Endothelial cell of umbilical vein (primary cell): ENCODE measurements at regions not wholly inside any gene's neighbourhood (a gene's known extent, or its start where the extent isn't known, plus 50 kb on each side); places are given as distances from the start of the nearest gene placed in this dataset.

Experiments used
- BruUV-seq: library from RNA; stranded (reverse); fragments of 400-500 nt; replicated peaks from 2 replicates; lab custom pipeline; 2021; lab: Mats Ljungman, UMichigan
- CTCF ChIA-PET: fragments of 300-600, 350-600 bp; sonication (Branson Sonifier 250); formaldehyde crosslinking; loops from one replicate; lab custom pipeline; 2021; ENCODE audit warnings: antibody characterized with exemption, inconsistent platforms; lab: Charles Lee
- POLR2A ChIA-PET: fragments of 300-600, 350-600 bp; sonication (Branson Sonifier 250); formaldehyde crosslinking; loops from one replicate; lab custom pipeline; 2021; ENCODE audit warnings: antibody characterized with exemption, inconsistent platforms; lab: Charles Lee
- DNase-seq: peaks from one replicate; pipeline ENCODE4 v3.0.0-alpha.2; 2011; ENCODE audit warnings: low read depth, low spot score
- FAIRE-seq: peaks from 2 replicates; lab custom pipeline; 2011; peaks lifted over from hg19 to GRCh38; lab: Jason Lieb, UNC
- H2AFZ ChIP-seq: 2 replicates; pipeline ENCODE4 v1.6.0; 2012; ENCODE audit warnings: low read depth, low read length, control low read depth, inconsistent platforms
- H3K27ac ChIP-seq: 2 replicates; pipeline ENCODE4 v1.5.1; 2011; ENCODE audit warnings: low read depth, mild to moderate bottlenecking, control low read depth, low read length, moderate library complexity; ENCODE audit not compliant: insufficient read depth
- H3K27me3 ChIP-seq, 2 experiments: 2 replicates each; pipeline versions ENCODE4 v1.6.0 to v1.6.1; 2011; ENCODE audit warnings: low read length in 2 of 2, mixed read lengths in 1 of 2; ENCODE audit not compliant: control insufficient read depth in 2 of 2, insufficient read depth in 2 of 2
- H3K36me3 ChIP-seq, 2 experiments: 2 replicates in 1 of 2; 3 replicates in 1 of 2; pipeline ENCODE4 v1.5.1; 2011; ENCODE audit warnings: low read length in 2 of 2, mild to moderate bottlenecking in 1 of 2, moderate library complexity in 1 of 2; ENCODE audit not compliant: control insufficient read depth in 2 of 2, insufficient read depth in 2 of 2; ENCODE audit errors: extremely low read depth in 1 of 2
- H3K4me1 ChIP-seq: 3 replicates; pipeline ENCODE4 v1.5.1; 2011; ENCODE audit warnings: mild to moderate bottlenecking, low read length; ENCODE audit not compliant: control insufficient read depth, insufficient read depth; ENCODE audit errors: extremely low read depth
- H3K4me2 ChIP-seq: 2 replicates; pipeline ENCODE4 v1.6.1; 2011; ENCODE audit warnings: low read length, control low read depth, mixed read lengths; ENCODE audit not compliant: insufficient read depth
- H3K4me3 ChIP-seq, 3 experiments: fragments of 200-600 bp in 1 of 3; sonication (generic), shearing (Covaris generic) in 1 of 3; replicated peaks in 1 of 3; 2 replicates each; pipeline ENCODE4 v1.5.1; 2011 to 2016; ENCODE audit warnings: control low read depth in 3 of 3, low read length in 3 of 3, mild to moderate bottlenecking in 2 of 3, inconsistent platforms in 1 of 3, low read depth in 1 of 3, moderate library complexity in 1 of 3; ENCODE audit not compliant: insufficient read depth in 1 of 3
- H3K79me2 ChIP-seq: 2 replicates; pipeline ENCODE4 v1.6.0; 2012; ENCODE audit warnings: low read length, inconsistent platforms; ENCODE audit not compliant: control insufficient read depth, insufficient read depth
- H3K9ac ChIP-seq: replicated peaks from 2 replicates; pipeline ENCODE3; 2011; ENCODE audit warnings: low read length, control low read depth; ENCODE audit not compliant: insufficient read depth; ENCODE audit errors: extremely low read depth
- H3K9me1 ChIP-seq: replicated peaks from 3 replicates; pipeline ENCODE4 v1.6.0; 2011; ENCODE audit warnings: mild to moderate bottlenecking, low read length; ENCODE audit not compliant: control insufficient read depth, insufficient read depth; ENCODE audit errors: extremely low read depth
- H3K9me3 ChIP-seq: replicated peaks from 2 replicates; pipeline ENCODE4 v1.5.1; 2012; ENCODE audit warnings: low read length, inconsistent platforms; ENCODE audit not compliant: control insufficient read depth, insufficient read depth
- H4K20me1 ChIP-seq: replicated peaks from 2 replicates; pipeline ENCODE3; 2011; ENCODE audit warnings: mild to moderate bottlenecking, low read length; ENCODE audit not compliant: control insufficient read depth, insufficient read depth; ENCODE audit errors: extremely low read depth
- CTCF ChIP-seq, 2 donors: IDR thresholded peaks; 1 replicate in 1 of 2; 2 replicates in 1 of 2; pipeline ENCODE4 v1.5.1; 2011; ENCODE audit warnings: low read length in 2 of 2, mild to moderate bottlenecking in 2 of 2, moderate library complexity in 2 of 2, control low read depth in 1 of 2, inconsistent platforms in 1 of 2, low read depth in 1 of 2; ENCODE audit not compliant: insufficient read depth in 1 of 2; ENCODE audit errors: extremely low read depth in 1 of 2
- EZH2 ChIP-seq: IDR thresholded peaks from 2 replicates; pipeline ENCODE4 v1.6.1; 2012; ENCODE audit warnings: borderline replicate concordance, low read depth, mild to moderate bottlenecking, moderate library complexity, low read length, inconsistent platforms; ENCODE audit not compliant: severe bottlenecking
- FOS ChIP-seq: IDR thresholded peaks from 2 replicates; pipeline ENCODE4 v1.6.1; 2011; ENCODE audit warnings: mild to moderate bottlenecking, low read length, moderate library complexity, borderline replicate concordance; ENCODE audit not compliant: insufficient read depth
- GATA2 ChIP-seq: IDR thresholded peaks from 2 replicates; pipeline ENCODE4 v1.7.0; 2011; ENCODE audit warnings: low read depth, mild to moderate bottlenecking, moderate library complexity, mixed read lengths, low read length; ENCODE audit not compliant: insufficient read length, insufficient read depth
- JUN ChIP-seq: IDR thresholded peaks from 2 replicates; pipeline ENCODE4 v1.6.1; 2011; ENCODE audit warnings: borderline replicate concordance, low read depth; ENCODE audit not compliant: insufficient read length, insufficient read depth
- MAX ChIP-seq: IDR thresholded peaks from 2 replicates; pipeline ENCODE4 v1.6.1; 2011; ENCODE audit not compliant: insufficient read depth, insufficient read length
- MYC ChIP-seq: IDR thresholded peaks from one replicate; pipeline ENCODE4 v1.6.1; 2011; ENCODE audit warnings: mild to moderate bottlenecking, low read depth, low read length
- POLR2A ChIP-seq: IDR thresholded peaks from 2 replicates; pipeline ENCODE4 v1.6.1; 2012; ENCODE audit warnings: low read depth, mild to moderate bottlenecking, control low read depth, low read length
- POLR2AphosphoS5 ChIP-seq: IDR thresholded peaks from 2 replicates; pipeline ENCODE4 v1.6.1; 2012; ENCODE audit warnings: low read depth, mild to moderate bottlenecking, control low read depth, low read length, moderate library complexity; ENCODE audit not compliant: insufficient read depth
- dilution Hi-C: fragments of 300-500 bp; cut with MboI; formaldehyde crosslinking; loops from one replicate; pipeline ENCODE4 v1.15.0; 2019; ENCODE audit warnings: low sequenced_read_pairs; ENCODE audit not compliant: extremely low pct_ligation_motif_present
- intact Hi-C: fragments of 100-400 bp; cut with micrococcal nuclease; formaldehyde crosslinking; loops from one replicate; pipeline ENCODE4 v1.10.0; 2022

GRCh38 chr2:31788273-31788672 is 207.5 kb upstream of the SRD5A2 start:
- no peaks in the 10 kb centered on the region for H3K9me1 ChIP-seq
- no TSS peak for BruUV-seq
- POLR2A ChIA-PET, result no interaction called here
- no peaks in the 10 kb centered on the region for H3K79me2 ChIP-seq
- dilution Hi-C loops, result no loop called here
- no peaks in the 10 kb centered on the region for H3K27me3 ChIP-seq
- TF ChIP-seq POLR2A (no peak), MAX (no peak), POLR2AphosphoS5 (no peak), EZH2 (no peak)
- no peaks in the 10 kb centered on the region for H3K9me3 ChIP-seq
- no peak overlapping the region for H3K27ac ChIP-seq
- no peak overlapping the region for H2AFZ ChIP-seq
- H3K36me3 ChIP-seq, result no peaks in the 10 kb centered on the region
- DNase-seq (no peak), FAIRE-seq (no peak)
- CTCF ChIA-PET, result no interaction called here
- no peak overlapping the region for H3K4me3 ChIP-seq
- H4K20me1 ChIP-seq, result no peaks in the 10 kb centered on the region
- H3K4me2 ChIP-seq, result no peak overlapping the region
- no peak overlapping the region for H3K9ac ChIP-seq
- intact Hi-C loops, result no loop called here
- H3K4me1 ChIP-seq, result no peaks in the 10 kb centered on the region

GRCh38 chr2:31785876-31786275 is 205.1 kb upstream of the SRD5A2 start:
- Histone ChIP-seq H3K27ac (no peak overlapping the region), H3K36me3 (no peaks in the 10 kb centered on the region), H3K9ac (no peak overlapping the region), H3K27me3 (no peaks in the 10 kb centered on the region), H3K9me3 (no peaks in the 10 kb centered on the region), H3K4me2 (no peak overlapping the region), H3K4me1 (no peaks in the 10 kb centered on the region), H3K9me1 (no peaks in the 10 kb centered on the region), H3K79me2 (no peaks in the 10 kb centered on the region), H3K4me3 (no peak overlapping the region), H4K20me1 (no peaks in the 10 kb centered on the region), H2AFZ (no peak overlapping the region)
- intact Hi-C loops, result no loop called here
- TF ChIP-seq EZH2 (no peak), MAX (no peak), CTCF (IDR thresholded peaks at IDR 0.05; ENCODE audit: extremely low read depth in 1 of 2, insufficient read depth in 1 of 2, low read depth in 1 of 2, low read length in 2 of 2) (no peak), FOS (no peak), JUN (no peak), POLR2AphosphoS5 (no peak), MYC (no peak), POLR2A (no peak), GATA2 (no peak)
- no peak for DNase-seq
- ChIA-PET POLR2A (no interaction called here), CTCF (no interaction called here)
- no TSS peak for BruUV-seq
- dilution Hi-C loops, result no loop called here
- FAIRE-seq, result no peak
